IMR-90 (cell line): ENCODE measurements at regions not wholly inside any gene's neighbourhood (a gene's known extent, or its start where the extent isn't known, plus 50 kb on each side); places are given as distances from the start of the nearest gene placed in this dataset.

Experiments
- ATAC-seq: fragments of 200-7000 bp; cut with Tn5 transposase; 2 replicates; pipeline ENCODE4 v1.9.1; 2020; ENCODE audit warnings: low read depth, mild to moderate bottlenecking, moderate library complexity
- BruUV-seq: library from RNA; stranded (reverse); fragments of 400-500 nt; replicated peaks from 2 replicates; lab custom pipeline; 2021; lab: Mats Ljungman, UMichigan
- CTCF ChIA-PET: fragments of 300-600 bp; formaldehyde crosslinking; extraction: SDS; loops from one replicate; lab custom pipeline; 2021; ENCODE audit warnings: antibody characterized with exemption; lab: Yijun Ruan, JAX
- POLR2A ChIA-PET: fragments of 300-600 bp; sonication (Branson Sonifier 250); formaldehyde crosslinking; loops from one replicate; lab custom pipeline; 2022; ENCODE audit warnings: antibody characterized with exemption; ENCODE audit not compliant: unreplicated experiment; lab: Charles Lee
- DNase-seq: peaks from one replicate; pipeline ENCODE4 v3.0.0; 2013
- H2AFZ ChIP-seq: replicated peaks from 2 replicates; pipeline ENCODE3; 2013; ENCODE audit warnings: low read length, mild to moderate bottlenecking; ENCODE audit not compliant: poor library complexity
- H2AK5ac ChIP-seq: 2 replicates; pipeline ENCODE4 v1.6.1; 2013; ENCODE audit warnings: low read depth, low read length, inconsistent platforms
- H2AK9ac ChIP-seq: replicated peaks from 2 replicates; pipeline ENCODE3; 2013; ENCODE audit warnings: mild to moderate bottlenecking, low read depth, low read length, moderate library complexity; ENCODE audit not compliant: poor library complexity
- H2BK120ac ChIP-seq: 2 replicates; pipeline ENCODE4 v1.6.1; 2013; ENCODE audit warnings: low read depth, low read length, inconsistent platforms
- H2BK15ac ChIP-seq: 3 replicates; pipeline ENCODE4 v1.6.1; 2013; ENCODE audit warnings: low read depth, low read length, inconsistent platforms
- H2BK20ac ChIP-seq: 2 replicates; pipeline ENCODE4 v1.6.1; 2013; ENCODE audit warnings: low read depth, mild to moderate bottlenecking, inconsistent platforms, low read length, moderate library complexity
- H2BK5ac ChIP-seq: 2 replicates; pipeline ENCODE4 v1.6.1; 2013; ENCODE audit warnings: mild to moderate bottlenecking, low read depth, low read length, inconsistent platforms; ENCODE audit not compliant: poor library complexity, severe bottlenecking
- H3K14ac ChIP-seq: replicated peaks from 2 replicates; pipeline ENCODE4 v1.6.1; 2013; ENCODE audit warnings: low read depth, low read length, inconsistent platforms
- H3K18ac ChIP-seq: 2 replicates; pipeline ENCODE4 v1.6.1; 2013; ENCODE audit warnings: low read depth, low read length, control low read depth
- H3K23ac ChIP-seq: 2 replicates; pipeline ENCODE4 v1.6.1; 2013; ENCODE audit warnings: low read depth, low read length, inconsistent platforms
- H3K27ac ChIP-seq: 2 replicates; pipeline ENCODE4 v1.5.1; 2013; ENCODE audit warnings: mild to moderate bottlenecking, control low read depth, low read length; ENCODE audit not compliant: insufficient read depth
- H3K27me3 ChIP-seq: 2 replicates; pipeline ENCODE4 v1.6.1; 2013; ENCODE audit warnings: low read length; ENCODE audit not compliant: control insufficient read depth, insufficient read depth
- H3K36me3 ChIP-seq: 2 replicates; pipeline ENCODE4 v1.6.1; 2013; ENCODE audit warnings: low read length, mixed read lengths; ENCODE audit not compliant: control insufficient read depth, insufficient read depth
- H3K4ac ChIP-seq: 2 replicates; pipeline ENCODE4 v1.6.1; 2013; ENCODE audit warnings: low read depth, low read length, inconsistent platforms
- H3K4me1 ChIP-seq: 2 replicates; pipeline ENCODE4 v1.6.1; 2013; ENCODE audit warnings: low read length, mixed read lengths; ENCODE audit not compliant: control insufficient read depth, insufficient read depth
- H3K4me2 ChIP-seq: 2 replicates; pipeline ENCODE4 v1.6.1; 2013; ENCODE audit warnings: low read depth, mild to moderate bottlenecking, control low read depth, low read length, moderate library complexity
- H3K4me3 ChIP-seq: 2 replicates; pipeline ENCODE4 v1.5.1; 2013; ENCODE audit warnings: low read depth, mild to moderate bottlenecking, control low read depth, low read length, moderate library complexity; ENCODE audit not compliant: insufficient read depth
- H3K56ac ChIP-seq: 2 replicates; pipeline ENCODE4 v1.6.1; 2013; ENCODE audit warnings: low read length, inconsistent platforms; ENCODE audit not compliant: insufficient read depth; ENCODE audit errors: extremely low read depth
- H3K79me1 ChIP-seq, 2 experiments: 2 replicates each; pipeline ENCODE4 v1.6.1; 2013; ENCODE audit warnings: low read length in 2 of 2, inconsistent platforms in 1 of 2, low read depth in 1 of 2
- H3K9ac ChIP-seq: 2 replicates; pipeline ENCODE4 v1.6.1; 2013; ENCODE audit warnings: low read depth, low read length, control low read depth
- H3K9me1 ChIP-seq: 2 replicates; pipeline ENCODE4 v1.6.1; 2013; ENCODE audit warnings: low read length, inconsistent platforms; ENCODE audit not compliant: insufficient read depth
- H3K9me3 ChIP-seq: 2 replicates; pipeline ENCODE4 v1.6.1; 2013; ENCODE audit warnings: low read length; ENCODE audit not compliant: control insufficient read depth, insufficient read depth
- H4K20me1 ChIP-seq: 2 replicates; pipeline ENCODE4 v1.6.1; 2013; ENCODE audit warnings: low read length, inconsistent platforms; ENCODE audit not compliant: insufficient read depth
- H4K5ac ChIP-seq: 2 replicates; pipeline ENCODE4 v1.6.1; 2013; ENCODE audit warnings: mild to moderate bottlenecking, low read depth, low read length, control low read depth
- H4K8ac ChIP-seq, 2 experiments: 2 replicates each; pipeline ENCODE4 v1.6.1; 2013; ENCODE audit warnings: low read depth in 2 of 2, low read length in 2 of 2, control low read depth in 1 of 2, inconsistent platforms in 1 of 2
- H4K91ac ChIP-seq: 2 replicates; pipeline ENCODE4 v1.6.1; 2013; ENCODE audit warnings: low read depth, low read length, inconsistent platforms; ENCODE audit not compliant: insufficient read depth
- BHLHE40 ChIP-seq: fragments of 150-350 bp; IDR thresholded peaks from 2 replicates; pipeline ENCODE4 v1.6.1; 2016; ENCODE audit warnings: mild to moderate bottlenecking, low read depth, low read length
- CEBPB ChIP-seq: IDR thresholded peaks from 2 replicates; pipeline ENCODE4 v1.6.1; 2012; ENCODE audit warnings: low read depth, low read length, improper control_type of control experiment
- MAFK ChIP-seq: IDR thresholded peaks from 2 replicates; pipeline ENCODE4 v1.6.1; 2012; ENCODE audit warnings: low read depth, low read length, improper control_type of control experiment
- MXI1 ChIP-seq: IDR thresholded peaks from 2 replicates; pipeline ENCODE4 v1.6.1; 2012; ENCODE audit warnings: low read depth, mild to moderate bottlenecking, low read length, moderate library complexity, borderline replicate concordance
- NFE2L2 ChIP-seq: fragments of 150-350 bp; IDR thresholded peaks from 2 replicates; pipeline ENCODE4 v1.6.1; 2016; ENCODE audit warnings: low read depth, mild to moderate bottlenecking, low read length
- WGBS, 2 experiments: methylation state at CpG; one replicate each; pipeline versions ENCODE4 v1.1.5 to v1.1.7; 2013; ENCODE audit warnings: missing lambda C conversion rate in 2 of 2; ENCODE audit not compliant: insufficient read length in 1 of 2; ENCODE audit errors: extremely low coverage in 2 of 2; 5-methylcytosine and 5-hydroxymethylcytosine counted together
- dilution Hi-C: fragments of 300-500 bp; cut with HindIII; formaldehyde crosslinking; loops from one replicate; pipeline ENCODE4 v1.14.3; 2018; ENCODE audit warnings: low sequenced_read_pairs; ENCODE audit not compliant: unreplicated experiment
- in situ Hi-C: fragments of 300-500 bp; cut with MboI; formaldehyde crosslinking; loops from 3 replicates; pipeline ENCODE4 v1.14.3; 2019; ENCODE audit warnings: low sequenced_read_pairs, inconsistent platforms, mixed read lengths
- intact Hi-C: fragments of 100-400 bp; cut with micrococcal nuclease; formaldehyde crosslinking; loops from 2 replicates; pipeline ENCODE4 v1.10.0; 2022

DNA sequence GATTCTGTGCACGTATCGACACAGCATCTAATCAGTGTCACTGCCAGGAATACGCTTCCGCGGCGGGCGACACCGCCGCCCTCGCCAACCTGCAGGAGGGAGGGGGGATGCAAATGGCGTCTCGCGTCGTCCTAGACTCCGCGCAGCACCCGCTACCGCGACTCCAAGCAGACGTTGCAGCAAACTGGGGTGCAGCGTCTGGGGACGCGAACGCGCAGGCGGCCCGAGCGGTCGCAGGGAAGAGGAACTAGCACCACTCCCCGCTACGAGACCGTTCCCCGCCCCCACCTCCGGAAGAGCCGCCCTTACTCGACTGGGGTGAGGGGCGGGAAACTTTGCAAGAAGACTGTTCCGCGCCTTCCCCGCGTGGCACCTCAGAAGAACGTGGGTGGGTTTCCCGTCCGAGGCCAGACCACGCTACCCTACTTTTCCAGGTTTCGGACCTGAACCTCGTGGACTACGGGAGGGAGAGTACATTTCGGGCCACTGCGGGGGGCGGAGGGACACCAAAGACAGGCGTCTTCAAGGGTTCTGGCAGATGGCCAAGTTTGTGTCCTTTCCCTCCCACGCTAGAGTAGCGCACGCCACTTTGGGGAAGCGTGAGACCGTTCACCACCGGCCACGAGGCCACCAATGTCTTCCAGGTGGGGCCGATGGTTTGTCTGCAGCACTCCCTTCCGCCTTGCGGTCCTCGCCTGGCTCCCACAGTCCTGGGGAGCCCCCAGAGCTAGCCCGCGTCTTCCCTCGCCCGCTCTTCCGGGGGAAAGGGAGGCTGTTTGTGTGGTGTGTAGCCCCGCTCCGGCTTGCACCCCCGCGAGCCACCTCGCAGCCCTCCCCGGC, 78.0 kb upstream of the BCOR start:
- intact Hi-C loops, result no loop called here
- Histone ChIP-seq H3K23ac (0 out of 2 replicates have a peak overlapping the region, but pooled peaks have one; percentile 15), H3K18ac (peak overlapping the region; percentile 16; the same call in 1 of the 2 replicates), H3K4me2 (peak overlapping the region; percentile 52), H4K91ac (peak overlapping the region; percentile 61; the same call in 1 of the 2 replicates), H4K5ac (peak overlapping the region; percentile 32; the same call in 1 of the 2 replicates), H3K4ac (peak overlapping the region; percentile 73), H2BK20ac (0 out of 2 replicates have a peak overlapping the region, but pooled peaks have one; percentile 51), H3K79me1 (peaks cover 0 to 3% of the 10 kb centered on the region in 2 experiments; a peak in 1 of 4 replicates), H3K4me3 (peak overlapping the region; percentile 50), H3K14ac (peak overlapping the region; percentile 29; the same call in 1 of the 2 replicates), H3K9me1 (no peaks in the 10 kb centered on the region), H3K27ac (peak overlapping the region; percentile 10; the same call in 1 of the 2 replicates), H2BK120ac (peak overlapping the region; percentile 58; the same call in 1 of the 2 replicates), H4K8ac (peak overlapping the region; percentile 32 to 91; a peak in 3 of 4 replicates), H2AK5ac (no peak overlapping the region; the same call in 1 of the 2 replicates), H3K27me3 (peaks cover 7% of the 10 kb centered on the region; the same call in 1 of the 2 replicates), H3K9me3 (no peaks in the 10 kb centered on the region; the same call in 1 of the 2 replicates), H2AFZ (peak overlapping the region; percentile 79), H4K20me1 (no peaks in the 10 kb centered on the region), H2BK5ac (no peak overlapping the region), H2BK15ac (no peak overlapping the region), H3K9ac (0 out of 2 replicates have a peak overlapping the region, but pooled peaks have one; percentile 13), H2AK9ac (peak overlapping the region; percentile 71), H3K36me3 (no peaks in the 10 kb centered on the region), H3K4me1 (no peaks in the 10 kb centered on the region; the same call in 1 of the 2 replicates), H3K56ac (no peak overlapping the region; the same call in 1 of the 2 replicates)
- in situ Hi-C loops, result no loop called here
- ATAC-seq (no peak; the same call in 1 of the 2 replicates), DNase-seq (no peak)
- CTCF ChIA-PET, result no interaction called here
- dilution Hi-C loops, result no loop called here
- BruUV-seq, result no TSS peak
- WGBS, 2 experiments, result 20% methylated on average over 25 of the region's 74 CpGs; no CpG with 5 or more reads in 1 of the 2 experiments
- no peak for TF ChIP-seq MAFK
- no peak for TF ChIP-seq BHLHE40
- TF ChIP-seq NFE2L2, result no peak
- TF ChIP-seq CEBPB, result no peak
- TF ChIP-seq MXI1, result no peak
- POLR2A ChIA-PET, result interaction anchor here (1.0 kb wide), 1 partner anchor 13 kb away, joined by 3 read pairs; no protein-coding TSS in a partner anchor
